Adrenal gland (tissue), 5 donors: ENCODE measurements at regions not wholly inside any gene's neighbourhood (a gene's known extent, or its start where the extent isn't known, plus 50 kb on each side); places are given as distances from the start of the nearest gene placed in this dataset.

Experiments used
- POLR2A ChIP-seq, 2 donors: fragments of 450-650 bp; IDR thresholded peaks; one replicate each; pipeline ENCODE4 v1.6.1; 2017; ENCODE audit warnings: antibody characterized with exemption in 2 of 2, mild to moderate bottlenecking in 2 of 2, moderate library complexity in 1 of 2
- TF ChIP-seq, protein P1 (sequence below), 6 experiments: fragments of 450-650 bp in 4 of 6; fragments of 200-600 bp in 2 of 6; sonication (generic) in 1 of 6; IDR thresholded peaks; 1 replicate in 5 of 6; 2 replicates in 1 of 6; pipeline versions ENCODE4 v1.5.1 to v1.8.0; 2016 to 2021; ENCODE audit warnings: antibody characterized with exemption in 6 of 6, mild to moderate bottlenecking in 2 of 6, moderate library complexity in 1 of 6
- donor health status: DM: no; HTN: no; CAD: no.

DNA sequence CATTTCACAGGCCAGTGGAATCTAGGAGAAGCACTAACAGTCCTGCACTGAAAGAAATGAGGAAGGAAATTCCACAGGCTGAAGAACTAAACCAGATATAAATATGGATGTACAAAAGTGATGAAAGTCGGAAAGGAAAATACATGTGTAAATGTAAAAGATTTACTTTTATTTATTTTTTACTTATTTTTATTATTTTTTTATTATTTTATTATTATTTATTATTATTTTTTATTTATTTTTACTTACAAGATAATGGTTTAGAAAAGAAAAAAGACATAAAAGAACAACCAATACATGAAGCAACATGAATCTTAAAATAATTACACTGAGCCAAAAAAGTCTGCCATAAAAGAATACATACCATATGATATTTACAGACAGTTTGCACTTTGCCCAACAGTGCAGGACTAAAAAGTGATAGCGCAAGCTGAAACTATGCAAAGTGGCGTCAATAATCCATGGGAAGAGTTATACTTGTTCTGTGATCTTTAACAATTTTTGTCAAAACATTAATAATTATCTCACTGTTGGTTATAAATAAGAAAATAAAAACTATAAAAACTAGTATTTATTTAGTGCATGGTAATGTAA is 317.8 kb upstream of the MKI67 start:
- TF ChIP-seq, protein P1, sequence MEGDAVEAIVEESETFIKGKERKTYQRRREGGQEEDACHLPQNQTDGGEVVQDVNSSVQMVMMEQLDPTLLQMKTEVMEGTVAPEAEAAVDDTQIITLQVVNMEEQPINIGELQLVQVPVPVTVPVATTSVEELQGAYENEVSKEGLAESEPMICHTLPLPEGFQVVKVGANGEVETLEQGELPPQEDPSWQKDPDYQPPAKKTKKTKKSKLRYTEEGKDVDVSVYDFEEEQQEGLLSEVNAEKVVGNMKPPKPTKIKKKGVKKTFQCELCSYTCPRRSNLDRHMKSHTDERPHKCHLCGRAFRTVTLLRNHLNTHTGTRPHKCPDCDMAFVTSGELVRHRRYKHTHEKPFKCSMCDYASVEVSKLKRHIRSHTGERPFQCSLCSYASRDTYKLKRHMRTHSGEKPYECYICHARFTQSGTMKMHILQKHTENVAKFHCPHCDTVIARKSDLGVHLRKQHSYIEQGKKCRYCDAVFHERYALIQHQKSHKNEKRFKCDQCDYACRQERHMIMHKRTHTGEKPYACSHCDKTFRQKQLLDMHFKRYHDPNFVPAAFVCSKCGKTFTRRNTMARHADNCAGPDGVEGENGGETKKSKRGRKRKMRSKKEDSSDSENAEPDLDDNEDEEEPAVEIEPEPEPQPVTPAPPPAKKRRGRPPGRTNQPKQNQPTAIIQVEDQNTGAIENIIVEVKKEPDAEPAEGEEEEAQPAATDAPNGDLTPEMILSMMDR (IDR thresholded peaks at IDR 0.05), result no peak
- TF ChIP-seq POLR2A (IDR thresholded peaks at IDR 0.05), result no peak
